ENCODE measurements at regions not wholly inside any gene's neighbourhood (a gene's known extent, or its start where the extent isn't known, plus 50 kb on each side); places are given as distances from the start of the nearest gene placed in this dataset.

DNA sequence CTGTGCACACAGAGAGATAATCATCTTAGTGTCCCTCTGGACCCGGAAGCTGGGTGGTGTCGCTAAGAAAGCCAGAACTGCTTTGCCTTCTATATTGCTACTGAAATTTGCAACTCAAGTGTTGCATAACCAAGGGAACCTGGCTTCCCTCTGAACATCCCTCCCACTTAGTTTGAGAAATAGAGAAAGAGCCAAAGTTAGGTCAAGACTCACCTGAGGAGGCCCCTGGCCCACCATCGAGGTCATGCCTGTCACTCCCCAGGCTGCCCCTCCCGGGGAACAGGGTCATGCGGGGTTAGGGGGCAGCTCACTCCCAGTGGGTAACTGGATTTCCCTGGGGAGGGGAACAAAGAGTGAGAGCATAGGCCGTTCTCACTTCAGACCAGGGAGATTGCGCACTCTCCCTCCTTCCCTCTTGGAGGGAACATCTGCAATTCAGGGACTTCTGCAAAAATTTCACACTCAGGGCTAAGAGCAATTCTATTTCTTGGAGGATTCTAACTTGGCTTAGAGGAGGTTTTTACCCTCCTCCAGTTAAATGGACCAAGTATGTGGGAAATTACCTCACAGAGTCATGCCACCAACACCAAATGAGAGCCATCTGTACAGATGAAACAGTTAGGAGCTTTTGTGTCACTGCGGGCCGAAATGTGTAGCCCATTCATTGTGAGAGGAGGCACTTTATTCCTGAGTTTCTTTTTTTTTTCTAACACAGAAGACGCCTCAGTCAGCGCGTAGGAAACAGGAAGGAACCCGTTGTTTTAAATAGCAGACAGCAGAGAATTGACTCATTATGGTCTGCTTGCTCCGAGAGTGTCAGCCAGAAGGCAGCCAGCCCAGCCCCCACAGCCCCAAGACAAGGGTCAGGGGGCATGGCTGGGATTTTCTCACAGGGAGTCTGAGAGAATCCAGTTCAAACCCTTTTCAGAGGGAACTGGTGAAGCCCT is 221.3 kb downstream of the ARHGAP12 start:
- Histone ChIP-seq H3K4me1 (peaks cover 0 to 48% (median 26%) of the 10 kb centered on the region in 4 donors), H3K27ac (peak overlapping the region; percentile 48 to 90 (median 78)), H3K4me3 (peak overlapping the region in 2 of 4 donors; percentile 16 to 19), H3K36me3 (no peaks in the 10 kb centered on the region), H3K27me3 (no peaks in the 10 kb centered on the region), H3K9me3 (peaks cover 0 to 26% (median 3%) of the 10 kb centered on the region in 4 donors)
- WGBS, 2 donors, result 9 to 12% methylated on average over 14 of the region's 14 CpGs
- peak; percentile 40 to 66 for DNase-seq (ENCODE audit: low spot score in 2 of 2)
- TF ChIP-seq EP300 (IDR thresholded peaks at IDR 0.05) (peak; percentile 42 to 72), CTCF (IDR thresholded peaks at IDR 0.05) (no peak)

GRCh38 chr10:31706464-31707092 is 222.1 kb downstream of the ARHGAP12 start:
- Histone ChIP-seq H3K4me1 (peaks cover 0 to 53% (median 27%) of the 10 kb centered on the region in 4 donors), H3K27me3 (no peaks in the 10 kb centered on the region), H3K36me3 (no peaks in the 10 kb centered on the region), H3K9me3 (peaks cover 0 to 18% (median 0%) of the 10 kb centered on the region in 4 donors), H3K27ac (peak overlapping the region; percentile 48 to 90 (median 78)), H3K4me3 (peak overlapping the region in 1 of 4 donors; percentile 16)
- no peak for DNase-seq (ENCODE audit: low spot score in 2 of 2)
- WGBS, 2 donors, result 38 to 42% methylated on average over 7 of the region's 7 CpGs
- TF ChIP-seq POLR2A (IDR thresholded peaks at IDR 0.05) (no peak), EP300 (IDR thresholded peaks at IDR 0.05) (no peak), CTCF (IDR thresholded peaks at IDR 0.05) (no peak)

- no peaks in the 10 kb centered on the region for H3K36me3 ChIP-seq
- H3K27ac ChIP-seq, result peak overlapping the region in 2 of 4 donors; percentile 83 to 90
- peaks cover 0 to 67% (median 39%) of the 10 kb centered on the region in 4 donors for H3K4me1 ChIP-seq
- H3K4me3 ChIP-seq, result no peak overlapping the region
- no peaks in the 10 kb centered on the region for H3K27me3 ChIP-seq
- WGBS, 2 donors, result 62 to 65% methylated on average over 3 of the region's 3 CpGs
- DNase-seq (ENCODE audit: low spot score in 2 of 2), result no peak
- H3K9me3 ChIP-seq, result peaks cover 0 to 3% (median 0%) of the 10 kb centered on the region in 4 donors
- TF ChIP-seq EP300 (IDR thresholded peaks at IDR 0.05) (no peak), CTCF (IDR thresholded peaks at IDR 0.05) (no peak), POLR2A (IDR thresholded peaks at IDR 0.05) (no peak)
Observed at GRCh38 chr10:31705136-31705535, 223.5 kb downstream of the ARHGAP12 start.

- Histone ChIP-seq H3K27me3 (no peaks in the 10 kb centered on the region), H3K36me3 (no peaks in the 10 kb centered on the region), H3K9me3 (no peaks in the 10 kb centered on the region), H3K4me3 (no peak overlapping the region), H3K4me1 (peaks cover 0 to 71% (median 46%) of the 10 kb centered on the region in 4 donors), H3K27ac (peak overlapping the region in 2 of 4 donors; percentile 2 to 6)
- TF ChIP-seq POLR2A (IDR thresholded peaks at IDR 0.05) (no peak), EP300 (IDR thresholded peaks at IDR 0.05) (peak in 1 of 2 donors; percentile 55), CTCF (IDR thresholded peaks at IDR 0.05) (no peak)
- 69 to 80% methylated on average over 1 of the region's 1 CpG for WGBS, 2 donors
- DNase-seq (ENCODE audit: low spot score in 2 of 2), result peak in 1 of 2 donors; percentile 58
Observed at GRCh38 chr10:31704195-31704594, 224.4 kb downstream of the ARHGAP12 start.

- Histone ChIP-seq H3K27me3 (no peaks in the 10 kb centered on the region), H3K4me1 (peaks cover 0 to 71% (median 49%) of the 10 kb centered on the region in 4 donors), H3K27ac (no peak overlapping the region), H3K4me3 (no peak overlapping the region), H3K9me3 (no peaks in the 10 kb centered on the region), H3K36me3 (no peaks in the 10 kb centered on the region)
- no peak for TF ChIP-seq POLR2A (IDR thresholded peaks at IDR 0.05)
- no peak for TF ChIP-seq EP300 (IDR thresholded peaks at IDR 0.05)
- no peak for TF ChIP-seq CTCF (IDR thresholded peaks at IDR 0.05)
- DNase-seq (ENCODE audit: low spot score in 2 of 2), result no peak
- 76 to 86% methylated on average over 4 of the region's 4 CpGs for WGBS, 2 donors
Observed at GRCh38 chr10:31702954-31703353, 225.7 kb downstream of the ARHGAP12 start.
